Upper lobe of left lung (tissue), 6 donors: ENCODE measurements at regions not wholly inside any gene's neighbourhood (a gene's known extent, or its start where the extent isn't known, plus 50 kb on each side); places are given as distances from the start of the nearest gene placed in this dataset.

ENCODE experiments used
- ATAC-seq, 2 donors: fragments of 200-7000 bp; cut with Tn5 transposase; one replicate each; pipeline ENCODE4 v1.9.1; 2022; ENCODE audit warnings: mild to moderate bottlenecking in 2 of 2, moderate library complexity in 2 of 2; ENCODE audit not compliant: low FRiP score in 2 of 2
- DNase-seq, 2 donors: peaks; one replicate each; pipeline ENCODE4 v3.0.0-alpha.2; 2019 to 2020
- H3K27ac ChIP-seq, 4 donors: fragments of 200-600 bp; sonication (generic); one replicate each; pipeline ENCODE4 v1.5.1; 2016 to 2019
- H3K27me3 ChIP-seq, 4 donors: fragments of 200-600 bp; sonication (generic); one replicate each; pipeline ENCODE4 v1.5.1; 2017 to 2019
- H3K36me3 ChIP-seq, 4 donors: fragments of 200-600 bp; sonication (generic); one replicate each; pipeline ENCODE4 v1.5.1; 2016 to 2019
- H3K4me1 ChIP-seq, 4 donors: fragments of 200-600 bp; sonication (generic); one replicate each; pipeline ENCODE4 v1.5.1; 2018 to 2019
- H3K4me3 ChIP-seq, 4 donors: fragments of 200-600 bp; sonication (generic); one replicate each; pipeline ENCODE4 v1.5.1; 2017 to 2019; ENCODE audit warnings: mild to moderate bottlenecking in 2 of 4, moderate library complexity in 1 of 4
- H3K9me3 ChIP-seq, 4 donors: fragments of 200-600 bp; sonication (generic); one replicate each; pipeline ENCODE4 v1.5.1; 2018 to 2019
- CTCF ChIP-seq, 6 experiments: fragments of 450-650 bp in 4 of 6; fragments of 200-600 bp in 2 of 6; sonication (generic) in 2 of 6; IDR thresholded peaks; one replicate each; pipeline ENCODE4 v1.5.1; 2016 to 2019; ENCODE audit warnings: antibody characterized with exemption in 6 of 6
- EP300 ChIP-seq, 4 donors: sonication (generic); formaldehyde crosslinking; IDR thresholded peaks; one replicate each; pipeline ENCODE4 v1.5.1; 2017; ENCODE audit warnings: antibody characterized with exemption in 4 of 4, control low read depth in 2 of 4
- POLR2A ChIP-seq, 4 donors: fragments of 450-650 bp; IDR thresholded peaks; one replicate each; pipeline ENCODE4 v1.5.1; 2016 to 2017; ENCODE audit warnings: antibody characterized with exemption in 4 of 4, mild to moderate bottlenecking in 2 of 4
- POLR2AphosphoS5 ChIP-seq, 2 donors: sonication (generic); formaldehyde crosslinking; IDR thresholded peaks; one replicate each; pipeline ENCODE4 v1.5.1; 2017; ENCODE audit warnings: antibody characterized with exemption in 2 of 2
- WGBS, 2 donors: methylation state at CpG; one replicate each; pipeline ENCODE4 v1.1.5; 2017 to 2018; 5-methylcytosine and 5-hydroxymethylcytosine counted together
- donor health status: DM: no; HTN: no; CAD: no; lungs with moderate emphysema.
- donor health status: DM: no; HTN: yes; CAD: no; lungs with severe emphysema.

GRCh38 chr2:199524689-199525574, 67.2 kb upstream of the SATB2 start:
- H3K36me3 ChIP-seq = no peaks in the 10 kb centered on the region
- no peak overlapping the region for H3K4me3 ChIP-seq
- no peak for DNase-seq
- no peaks in the 10 kb centered on the region for H3K9me3 ChIP-seq
- no peaks in the 10 kb centered on the region for H3K4me1 ChIP-seq
- TF ChIP-seq POLR2AphosphoS5 (IDR thresholded peaks at IDR 0.05) = no peak
- no peak for TF ChIP-seq POLR2A (IDR thresholded peaks at IDR 0.05)
- no peak for TF ChIP-seq CTCF (IDR thresholded peaks at IDR 0.05)
- no peak for TF ChIP-seq EP300 (IDR thresholded peaks at IDR 0.05)
- 78 to 87% methylated on average over 3 of the region's 3 CpGs for WGBS, 2 donors
- H3K27me3 ChIP-seq = no peaks in the 10 kb centered on the region
- no peak overlapping the region for H3K27ac ChIP-seq
- ATAC-seq = no peak

DNA sequence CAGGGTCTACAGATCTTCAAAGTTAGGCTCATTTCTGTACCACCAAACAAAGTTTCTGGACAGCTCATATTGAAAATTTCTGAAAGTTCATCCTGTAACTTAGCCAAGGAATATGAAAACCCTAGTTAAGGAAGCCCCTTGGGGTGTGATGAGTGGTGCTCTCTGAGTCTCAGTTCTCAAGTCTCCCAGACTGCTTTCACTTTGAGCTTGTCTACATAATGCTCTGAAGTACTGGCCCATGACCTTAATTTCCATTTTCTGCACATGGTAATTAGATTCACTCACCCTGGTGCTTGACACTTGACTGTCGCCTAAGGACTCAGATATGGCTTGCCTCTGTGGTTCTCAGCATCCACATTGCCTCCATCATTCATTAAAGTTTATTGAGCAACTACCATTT, 51.7 kb upstream of the SATB2 start:
- no peaks in the 10 kb centered on the region for H3K4me1 ChIP-seq
- no peak for ATAC-seq
- WGBS, 2 donors = 78% methylated on average over 1 of the region's 1 CpG
- TF ChIP-seq EP300 (IDR thresholded peaks at IDR 0.05) (no peak), CTCF (IDR thresholded peaks at IDR 0.05) (no peak), POLR2A (IDR thresholded peaks at IDR 0.05) (no peak), POLR2AphosphoS5 (IDR thresholded peaks at IDR 0.05) (no peak)
- no peaks in the 10 kb centered on the region for H3K27me3 ChIP-seq
- H3K36me3 ChIP-seq = no peaks in the 10 kb centered on the region
- no peak overlapping the region for H3K27ac ChIP-seq
- no peak overlapping the region for H3K4me3 ChIP-seq
- no peaks in the 10 kb centered on the region for H3K9me3 ChIP-seq
- no peak for DNase-seq
